Neural cell (in vitro differentiated cells): ENCODE measurements at regions not wholly inside any gene's neighbourhood (a gene's known extent, or its start where the extent isn't known, plus 50 kb on each side); places are given as distances from the start of the nearest gene placed in this dataset.

Experiments
- EZH2 ChIP-seq: fragments of 200-600, 300-800 bp; shearing (Covaris generic), sonication (generic); IDR thresholded peaks from 2 replicates; pipeline ENCODE4 v1.6.1; 2014; ENCODE audit warnings: antibody characterized with exemption, low read length, borderline replicate concordance, mild to moderate bottlenecking; ENCODE audit not compliant: insufficient read depth, poor library complexity, severe bottlenecking
- MXI1 ChIP-seq: fragments of 450-650 bp; conservative IDR thresholded peaks from 2 replicates; pipeline ENCODE4 v1.6.1; 2014; ENCODE audit warnings: antibody characterized with exemption, mild to moderate bottlenecking; ENCODE audit not compliant: poor library complexity, severe bottlenecking
- POLR2AphosphoS5 ChIP-seq: IDR thresholded peaks from 2 replicates; pipeline ENCODE4 v1.6.1; 2012
- TF ChIP-seq, protein P1 (sequence below): IDR thresholded peaks from 2 replicates; pipeline ENCODE4 v1.6.1; 2012; ENCODE audit warnings: borderline replicate concordance
- TF ChIP-seq, protein P2 (sequence below): fragments of 450-650 bp; IDR thresholded peaks from 2 replicates; pipeline ENCODE4 v1.5.1; 2014; ENCODE audit warnings: antibody characterized with exemption, mild to moderate bottlenecking, moderate library complexity; ENCODE audit not compliant: poor library complexity, severe bottlenecking

GRCh38 chr10:56496186-56496486 lies 135.1 kb upstream of the ZWINT start:
- TF ChIP-seq POLR2AphosphoS5 (no peak), EZH2 (no peak), MXI1 (no peak)
- TF ChIP-seq, protein P1, sequence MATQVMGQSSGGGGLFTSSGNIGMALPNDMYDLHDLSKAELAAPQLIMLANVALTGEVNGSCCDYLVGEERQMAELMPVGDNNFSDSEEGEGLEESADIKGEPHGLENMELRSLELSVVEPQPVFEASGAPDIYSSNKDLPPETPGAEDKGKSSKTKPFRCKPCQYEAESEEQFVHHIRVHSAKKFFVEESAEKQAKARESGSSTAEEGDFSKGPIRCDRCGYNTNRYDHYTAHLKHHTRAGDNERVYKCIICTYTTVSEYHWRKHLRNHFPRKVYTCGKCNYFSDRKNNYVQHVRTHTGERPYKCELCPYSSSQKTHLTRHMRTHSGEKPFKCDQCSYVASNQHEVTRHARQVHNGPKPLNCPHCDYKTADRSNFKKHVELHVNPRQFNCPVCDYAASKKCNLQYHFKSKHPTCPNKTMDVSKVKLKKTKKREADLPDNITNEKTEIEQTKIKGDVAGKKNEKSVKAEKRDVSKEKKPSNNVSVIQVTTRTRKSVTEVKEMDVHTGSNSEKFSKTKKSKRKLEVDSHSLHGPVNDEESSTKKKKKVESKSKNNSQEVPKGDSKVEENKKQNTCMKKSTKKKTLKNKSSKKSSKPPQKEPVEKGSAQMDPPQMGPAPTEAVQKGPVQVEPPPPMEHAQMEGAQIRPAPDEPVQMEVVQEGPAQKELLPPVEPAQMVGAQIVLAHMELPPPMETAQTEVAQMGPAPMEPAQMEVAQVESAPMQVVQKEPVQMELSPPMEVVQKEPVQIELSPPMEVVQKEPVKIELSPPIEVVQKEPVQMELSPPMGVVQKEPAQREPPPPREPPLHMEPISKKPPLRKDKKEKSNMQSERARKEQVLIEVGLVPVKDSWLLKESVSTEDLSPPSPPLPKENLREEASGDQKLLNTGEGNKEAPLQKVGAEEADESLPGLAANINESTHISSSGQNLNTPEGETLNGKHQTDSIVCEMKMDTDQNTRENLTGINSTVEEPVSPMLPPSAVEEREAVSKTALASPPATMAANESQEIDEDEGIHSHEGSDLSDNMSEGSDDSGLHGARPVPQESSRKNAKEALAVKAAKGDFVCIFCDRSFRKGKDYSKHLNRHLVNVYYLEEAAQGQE, result no peak
- TF ChIP-seq, protein P2, sequence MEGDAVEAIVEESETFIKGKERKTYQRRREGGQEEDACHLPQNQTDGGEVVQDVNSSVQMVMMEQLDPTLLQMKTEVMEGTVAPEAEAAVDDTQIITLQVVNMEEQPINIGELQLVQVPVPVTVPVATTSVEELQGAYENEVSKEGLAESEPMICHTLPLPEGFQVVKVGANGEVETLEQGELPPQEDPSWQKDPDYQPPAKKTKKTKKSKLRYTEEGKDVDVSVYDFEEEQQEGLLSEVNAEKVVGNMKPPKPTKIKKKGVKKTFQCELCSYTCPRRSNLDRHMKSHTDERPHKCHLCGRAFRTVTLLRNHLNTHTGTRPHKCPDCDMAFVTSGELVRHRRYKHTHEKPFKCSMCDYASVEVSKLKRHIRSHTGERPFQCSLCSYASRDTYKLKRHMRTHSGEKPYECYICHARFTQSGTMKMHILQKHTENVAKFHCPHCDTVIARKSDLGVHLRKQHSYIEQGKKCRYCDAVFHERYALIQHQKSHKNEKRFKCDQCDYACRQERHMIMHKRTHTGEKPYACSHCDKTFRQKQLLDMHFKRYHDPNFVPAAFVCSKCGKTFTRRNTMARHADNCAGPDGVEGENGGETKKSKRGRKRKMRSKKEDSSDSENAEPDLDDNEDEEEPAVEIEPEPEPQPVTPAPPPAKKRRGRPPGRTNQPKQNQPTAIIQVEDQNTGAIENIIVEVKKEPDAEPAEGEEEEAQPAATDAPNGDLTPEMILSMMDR, result no peak
